ENCODE measurements at regions not wholly inside any gene's neighbourhood (a gene's known extent, or its start where the extent isn't known, plus 50 kb on each side); places are given as distances from the start of the nearest gene placed in this dataset.
"Not testable (repeated sequence)": the region's sequence is repeated elsewhere in the genome, so short reads cannot be mapped to it uniquely, and the experiment has no call there.

DNA sequence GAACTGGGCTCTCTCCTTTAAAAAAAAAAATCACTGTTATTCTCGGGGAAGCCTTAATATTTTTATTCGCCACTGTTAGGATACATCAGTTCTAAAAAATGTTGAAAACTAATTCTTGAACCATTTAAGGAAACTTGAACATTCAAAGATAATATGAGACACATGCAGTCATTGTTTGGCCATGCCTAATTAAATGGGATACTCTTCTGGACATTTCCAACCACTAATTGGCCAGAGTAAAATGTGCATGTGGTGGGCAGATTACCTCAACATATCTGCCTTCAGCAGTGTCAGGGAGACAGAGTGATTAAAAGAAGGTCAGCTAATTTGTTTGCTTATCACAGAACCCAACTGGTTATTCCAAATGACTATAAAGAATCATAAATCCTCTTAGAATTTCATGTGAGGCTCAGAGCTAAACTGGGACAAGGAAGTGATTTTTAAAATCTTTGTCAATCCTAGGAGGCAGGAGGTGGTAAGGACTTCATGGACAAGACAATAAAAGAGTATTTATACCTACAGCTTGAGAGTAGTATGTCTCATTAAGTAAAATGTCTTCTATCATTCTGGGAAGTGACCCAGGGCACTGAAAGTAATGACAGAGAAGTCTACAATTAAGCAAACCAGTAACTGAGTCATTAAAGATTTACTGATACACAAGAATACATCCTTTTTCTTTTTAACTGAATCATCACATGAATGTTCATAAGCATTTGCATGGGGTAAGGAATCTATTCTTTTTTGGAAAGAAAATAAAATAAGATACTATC, 242.9 kb upstream of the TRPM3 start:
- no peak for DNase-seq (ENCODE audit: low read depth)

DNA sequence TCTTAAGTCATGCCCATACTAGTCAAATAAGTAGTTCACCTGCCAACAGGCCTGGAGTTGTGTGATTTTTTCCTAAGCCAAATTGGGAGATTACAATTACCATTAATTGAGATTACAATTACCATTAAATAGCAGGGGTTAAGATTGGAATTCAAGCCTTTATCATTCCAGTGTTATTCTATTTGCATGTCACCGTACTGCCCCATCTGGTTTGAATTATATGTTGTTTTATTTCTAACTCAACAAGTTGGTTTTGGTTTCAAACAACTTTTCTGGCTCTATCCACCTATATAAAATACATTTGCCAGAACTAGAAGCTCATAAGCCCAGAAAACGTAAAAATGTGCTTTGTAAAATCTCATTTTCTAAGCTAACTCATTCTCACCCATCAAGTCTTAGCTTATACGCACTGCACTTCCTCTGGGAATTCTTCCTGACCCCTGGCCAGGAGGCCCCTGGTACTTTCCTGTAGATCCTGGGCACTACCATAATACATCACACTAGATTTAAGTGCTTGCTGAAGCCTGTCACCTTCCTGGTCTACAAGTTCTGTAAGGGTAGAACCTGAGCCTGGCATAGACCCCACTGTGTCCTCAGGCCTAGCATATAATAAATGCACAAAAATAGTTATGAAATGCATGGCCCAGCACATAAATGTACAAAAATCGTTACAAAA, 242.0 kb upstream of the TRPM3 start:
- no peak for DNase-seq (ENCODE audit: low read depth)

DNA sequence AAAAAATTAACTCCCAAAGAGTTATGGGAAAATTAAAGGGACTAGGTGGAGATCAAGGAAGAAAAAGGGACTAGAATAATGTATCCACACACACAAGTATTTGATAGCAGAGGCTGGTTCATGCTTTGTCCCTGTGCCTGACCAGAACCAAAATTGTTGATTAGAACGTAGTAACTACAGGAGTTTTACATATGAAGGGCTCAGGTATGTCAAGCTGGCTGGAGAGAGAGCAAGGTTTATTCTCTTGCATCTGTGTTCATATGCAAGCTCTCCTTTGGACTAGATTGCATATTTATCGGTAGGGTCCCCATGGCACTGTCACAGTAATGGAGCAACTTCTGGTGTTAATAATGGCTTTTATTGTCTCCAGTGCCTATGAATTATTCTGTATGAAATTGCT, 239.9 kb upstream of the TRPM3 start:
- no peak for DNase-seq (ENCODE audit: low read depth)

DNA sequence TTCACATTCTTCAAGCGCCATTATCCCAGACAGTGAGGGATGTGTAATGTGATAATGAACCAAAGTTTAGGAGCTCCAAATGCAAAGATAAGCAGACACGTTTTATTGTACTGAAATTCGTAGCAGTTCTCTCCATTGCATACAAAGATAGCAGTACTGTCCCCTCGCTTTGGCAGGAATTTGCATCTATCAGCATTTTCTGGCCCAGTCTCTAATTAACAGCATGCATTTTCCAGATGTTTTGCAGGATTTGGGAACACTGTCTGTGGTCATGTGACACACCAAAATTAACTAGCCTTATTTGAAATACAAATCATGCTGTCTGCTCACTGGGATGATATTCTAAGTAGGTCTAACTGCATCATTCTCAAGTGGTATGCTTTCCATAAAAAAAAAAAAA, 235.9 kb upstream of the TRPM3 start:
- no peak for DNase-seq (ENCODE audit: low read depth)

DNA sequence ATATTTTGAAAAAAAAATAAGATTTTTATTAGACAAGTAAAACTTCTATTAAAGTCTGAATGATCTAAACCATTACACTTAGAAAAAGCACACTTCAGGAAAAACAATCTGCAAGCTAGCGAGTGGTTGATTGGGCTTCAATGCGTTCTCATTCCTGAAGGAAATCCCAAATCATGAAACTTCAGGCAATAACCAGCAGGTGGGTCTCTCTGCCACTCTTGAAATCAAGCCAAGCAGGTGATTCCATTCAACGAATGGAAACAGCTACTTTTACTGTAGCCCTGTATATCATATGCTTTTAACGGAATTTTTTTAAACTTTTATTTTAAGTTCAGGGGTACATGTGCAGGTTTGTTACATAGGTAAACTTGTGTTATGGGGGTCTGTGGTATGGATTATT, 234.5 kb upstream of the TRPM3 start:
- DNase-seq (ENCODE audit: low read depth) = no peak

DNA sequence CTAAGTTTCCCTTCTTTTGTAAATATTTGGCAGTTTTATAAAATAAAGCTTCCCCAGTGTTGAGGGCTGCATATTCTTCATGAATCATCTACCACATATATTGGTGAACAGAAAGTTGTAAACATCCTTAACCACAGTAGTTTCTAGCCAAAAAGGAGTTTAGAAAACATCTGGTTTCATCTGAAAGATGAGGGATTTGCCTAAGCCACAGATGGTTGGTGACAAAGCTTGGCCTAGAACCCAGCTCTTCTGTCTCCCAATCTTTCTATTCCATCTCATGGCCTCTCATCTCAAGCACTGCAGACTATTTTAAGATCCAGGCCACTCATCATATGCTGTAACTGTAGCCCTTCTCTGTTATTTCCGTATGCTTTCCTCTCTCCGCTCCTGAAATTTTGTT, 232.3 kb upstream of the TRPM3 start:
- DNase-seq (ENCODE audit: low read depth) = no peak

DNA sequence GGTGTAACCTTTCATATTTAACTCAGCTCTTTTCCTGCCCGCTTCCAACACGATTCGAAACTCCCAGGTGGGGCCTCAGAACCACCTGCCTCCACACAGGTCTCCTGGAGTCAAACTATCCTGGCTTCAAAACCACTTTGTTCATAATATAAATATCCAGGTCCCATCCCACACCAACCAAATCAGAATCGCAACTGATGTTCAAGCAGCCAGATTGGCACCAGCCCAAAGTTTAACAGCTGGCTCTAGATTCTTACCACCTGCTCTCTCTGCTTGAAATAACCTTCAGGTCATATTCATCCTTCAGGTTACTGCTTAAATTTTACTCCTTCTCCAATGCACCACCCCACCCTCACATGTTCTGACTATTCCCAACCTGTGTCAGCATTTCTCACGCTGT, 231.4 kb upstream of the TRPM3 start:
- DNase-seq (ENCODE audit: low read depth) = no peak

DNA sequence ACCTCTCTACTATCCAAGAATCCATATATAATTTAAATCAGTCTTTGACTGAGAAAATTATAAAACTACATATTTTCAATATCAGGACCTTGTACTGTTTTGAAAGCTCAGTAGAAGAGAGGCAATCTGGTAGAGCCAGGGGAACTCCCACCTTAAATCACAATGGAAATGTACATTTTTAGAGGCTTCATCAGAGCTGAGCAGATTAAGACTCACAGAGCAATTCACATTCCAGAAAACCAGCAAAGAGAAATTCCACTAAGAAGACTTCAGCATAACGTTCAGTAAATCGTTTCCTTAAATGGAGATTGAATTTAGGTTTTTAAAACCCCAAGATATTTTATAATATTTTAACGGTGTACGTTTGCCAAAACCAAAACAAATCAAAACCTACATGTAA, 227.8 kb upstream of the TRPM3 start:
- DNase-seq (ENCODE audit: low read depth) = no peak

DNA sequence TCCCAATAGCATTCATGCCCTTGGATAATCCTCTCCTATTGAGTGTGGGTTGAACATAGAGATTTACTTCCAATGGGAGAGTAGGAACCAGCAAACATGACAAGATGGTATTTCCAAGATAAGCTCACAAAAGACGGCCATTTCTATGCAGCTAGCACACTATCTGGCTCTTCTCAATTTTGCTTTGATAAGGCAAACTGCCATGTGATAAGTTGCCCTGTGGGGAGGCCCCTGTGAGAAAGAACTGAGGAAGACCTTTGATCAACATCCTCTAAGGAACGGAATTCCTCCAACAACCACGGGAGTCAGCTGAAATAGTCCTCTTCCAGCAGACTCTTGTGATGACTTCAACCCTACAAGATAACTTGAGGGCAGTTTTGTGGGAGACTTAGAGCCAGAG, 211.9 kb upstream of the TRPM3 start:
- no peak for DNase-seq (ENCODE audit: low read depth)

DNA sequence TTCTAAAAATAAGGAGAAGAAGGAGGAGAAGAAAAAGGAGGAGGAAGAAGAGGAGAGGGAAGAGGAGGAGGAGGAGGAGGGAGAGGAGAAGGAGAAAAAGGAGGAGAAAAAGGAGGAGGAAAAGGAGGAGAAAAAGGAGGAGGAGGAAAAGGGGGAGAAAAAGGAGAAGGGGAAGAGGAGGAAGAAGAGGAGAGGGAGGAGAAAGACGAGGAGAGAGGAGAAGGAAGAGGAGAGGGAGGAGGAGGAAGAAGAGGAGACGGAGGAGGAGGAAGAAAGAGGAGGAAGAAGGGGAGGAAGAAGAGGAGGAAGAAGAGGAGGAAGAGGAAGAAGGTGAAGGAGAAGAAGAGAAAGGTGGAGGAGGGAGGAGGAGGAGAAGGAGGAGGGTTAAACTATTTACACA, 210.2 kb upstream of the TRPM3 start:
- no peak for DNase-seq (ENCODE audit: low read depth)

DNA sequence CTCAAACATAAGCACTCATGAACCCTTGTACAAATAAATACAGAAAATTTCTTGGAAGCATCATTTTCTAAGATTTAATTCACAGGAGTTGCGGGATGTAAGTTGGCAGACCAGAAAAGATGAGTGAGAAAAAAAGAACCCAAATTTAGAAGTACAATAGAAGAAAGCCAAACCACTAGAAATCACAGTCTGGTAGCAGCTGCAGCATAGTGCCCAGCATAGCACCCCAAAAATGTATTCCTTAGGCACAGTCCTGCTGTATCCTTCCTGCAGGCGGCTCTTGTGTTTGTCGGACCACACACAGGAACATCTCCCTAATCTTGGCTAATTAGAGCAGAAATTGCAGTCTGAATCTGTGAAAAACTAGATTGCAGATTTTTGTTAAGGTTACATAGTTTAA, 208.5 kb upstream of the TRPM3 start:
- DNase-seq (ENCODE audit: low read depth) = no peak

DNA sequence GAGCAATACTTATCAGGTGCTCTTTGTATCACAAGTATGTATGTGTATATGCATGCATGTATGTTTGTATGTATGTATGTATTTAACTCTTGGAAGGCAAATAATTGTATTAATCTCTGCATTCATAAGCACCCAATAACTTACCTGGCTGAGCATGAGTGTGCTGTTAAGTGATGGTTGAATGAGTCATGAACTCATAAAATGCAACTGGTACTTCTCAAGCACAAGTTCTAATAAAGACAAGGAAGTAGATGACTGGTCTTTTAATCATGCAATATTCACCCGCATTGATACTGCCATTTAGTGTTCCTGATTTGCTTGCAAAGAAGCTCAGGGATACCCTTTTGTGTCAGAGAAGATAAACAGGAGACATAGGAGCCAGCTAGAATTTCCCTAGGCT, 204.9 kb upstream of the TRPM3 start:
- no peak for DNase-seq (ENCODE audit: low read depth)

DNA sequence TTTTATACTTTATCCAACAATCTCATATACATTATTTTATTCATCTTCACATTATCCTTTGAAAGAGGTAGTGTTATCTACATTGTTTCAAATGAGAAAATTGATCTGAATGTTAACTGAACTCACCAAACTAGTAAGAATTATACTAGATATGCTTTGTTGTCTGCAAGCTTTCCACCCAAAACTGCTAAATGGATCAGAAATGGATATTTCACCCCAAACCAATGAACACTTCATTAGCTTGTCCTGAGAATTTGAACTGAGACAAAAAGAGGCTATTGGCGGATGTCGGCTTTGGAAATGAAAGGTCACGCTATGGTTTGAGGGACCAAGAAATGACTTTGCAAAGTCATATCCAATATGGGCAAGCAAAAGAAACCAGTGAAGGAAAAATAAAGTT, 201.9 kb upstream of the TRPM3 start:
- DNase-seq (ENCODE audit: low read depth) = no peak

DNA sequence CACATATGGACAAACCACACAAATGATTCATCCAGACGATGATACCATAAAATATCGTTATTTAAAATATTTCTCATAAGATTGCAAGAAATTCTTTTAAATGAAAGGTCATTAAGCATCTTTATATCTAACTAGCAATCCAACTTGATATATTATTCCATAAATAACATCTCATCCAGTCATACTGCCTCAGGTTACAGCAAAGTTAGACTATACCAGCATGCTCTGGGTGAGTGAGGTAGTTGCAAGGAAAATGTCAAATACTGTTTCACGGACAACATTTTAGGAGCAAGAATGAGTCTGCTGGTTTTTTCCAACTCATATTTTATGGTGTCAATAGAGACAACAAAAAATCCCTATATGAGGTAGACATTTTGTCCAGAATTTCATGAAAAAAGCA, 200.9 kb upstream of the TRPM3 start:
- no peak for DNase-seq (ENCODE audit: low read depth)

DNA sequence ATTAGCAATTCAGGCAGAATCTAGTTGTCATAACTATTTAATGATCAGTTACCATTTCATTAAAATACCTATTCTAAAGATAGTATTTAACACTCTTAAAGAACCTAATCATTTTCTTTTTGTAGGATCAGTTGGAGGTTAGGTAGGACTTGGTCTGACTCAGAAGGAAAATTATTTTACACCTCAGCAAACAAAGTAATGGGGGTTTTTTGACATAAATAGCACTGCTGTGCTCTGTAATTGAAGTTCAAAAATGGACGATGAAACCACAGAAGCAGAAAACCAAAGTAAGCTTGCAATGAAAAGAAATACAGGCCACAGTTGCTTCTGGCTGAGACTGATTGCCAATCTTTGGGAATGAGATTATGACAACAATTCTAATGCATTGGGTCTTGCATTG, 187.0 kb upstream of the TRPM3 start:
- DNase-seq (ENCODE audit: low read depth) = no peak

DNA sequence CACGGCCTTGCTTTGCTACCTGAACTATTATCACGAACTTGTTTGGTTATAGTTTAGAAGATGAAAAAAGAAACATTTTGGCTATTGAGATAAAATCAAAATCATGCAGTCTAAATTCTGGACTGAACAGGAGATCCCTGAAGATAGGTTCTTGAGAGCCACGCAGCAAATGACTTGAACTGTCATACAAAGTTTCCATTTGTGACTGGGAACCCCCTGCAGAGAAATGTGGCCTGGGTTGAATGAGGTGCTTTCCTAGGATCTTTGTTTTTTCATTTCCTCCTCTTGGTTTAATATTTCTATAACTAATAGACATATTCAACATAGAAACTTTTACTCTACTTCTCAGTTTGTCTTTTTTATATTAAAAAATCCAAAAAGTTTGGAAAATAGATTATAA, 184.7 kb upstream of the TRPM3 start:
- DNase-seq (ENCODE audit: low read depth) = no peak

DNA sequence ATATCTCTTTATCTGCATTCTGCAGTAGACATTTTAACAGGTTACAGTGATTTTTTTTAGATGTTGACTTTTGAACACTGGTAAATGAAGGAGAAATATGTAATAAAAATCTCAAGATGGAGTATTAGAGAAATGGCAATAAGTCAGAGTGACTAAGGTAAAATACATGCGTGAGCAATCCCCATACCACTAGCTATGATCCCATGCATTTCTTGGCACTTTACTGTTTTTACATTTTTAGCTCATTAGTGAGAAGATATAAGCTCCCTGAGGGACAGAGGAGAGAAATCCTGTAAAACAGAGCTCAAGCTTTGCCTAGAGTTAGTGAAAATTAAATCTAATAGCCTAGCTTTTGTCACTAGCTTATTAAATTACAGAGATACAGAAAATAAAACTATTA, 181.9 kb upstream of the TRPM3 start:
- DNase-seq (ENCODE audit: low read depth) = no peak

DNA sequence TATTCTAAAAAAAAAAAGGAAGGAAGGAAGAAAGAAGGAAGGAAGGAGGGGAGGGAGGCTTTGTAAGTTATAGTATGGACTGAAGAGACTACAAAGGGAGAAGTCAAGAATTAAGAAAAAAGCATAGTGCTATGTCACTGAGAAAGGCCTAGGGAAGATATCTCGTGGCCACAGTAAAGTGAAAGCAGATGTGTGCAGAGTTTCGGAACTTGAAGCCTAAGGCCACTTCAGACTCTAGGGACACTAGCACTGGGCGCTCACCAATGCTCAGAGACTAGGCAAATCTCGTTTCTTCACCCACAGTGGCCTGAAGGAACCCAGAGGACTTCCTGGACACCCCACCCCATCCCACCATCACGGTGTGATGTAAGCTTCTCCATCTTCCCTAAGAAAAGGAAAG, 181.4 kb upstream of the TRPM3 start:
- DNase-seq (ENCODE audit: low read depth) = no peak

DNA sequence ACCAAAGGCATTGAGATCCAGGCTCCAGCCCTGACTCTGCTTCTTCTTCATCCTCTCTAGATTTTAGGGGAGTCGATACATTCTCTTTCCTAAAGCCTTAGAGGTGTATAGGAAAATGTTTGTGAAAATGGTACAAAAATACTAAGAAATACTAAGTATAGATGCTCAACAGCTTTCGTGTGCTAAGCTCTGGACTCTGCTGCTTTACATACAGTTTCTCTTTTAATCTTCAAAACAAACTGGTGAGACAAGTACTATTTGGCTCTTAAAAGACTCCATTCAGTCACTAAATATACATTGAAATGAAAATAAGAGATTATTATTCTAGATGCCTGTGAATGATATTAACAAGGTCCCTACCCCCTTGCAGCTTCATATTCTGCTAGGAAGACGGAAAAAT, 174.5 kb upstream of the TRPM3 start:
- no peak for DNase-seq (ENCODE audit: low read depth)

DNA sequence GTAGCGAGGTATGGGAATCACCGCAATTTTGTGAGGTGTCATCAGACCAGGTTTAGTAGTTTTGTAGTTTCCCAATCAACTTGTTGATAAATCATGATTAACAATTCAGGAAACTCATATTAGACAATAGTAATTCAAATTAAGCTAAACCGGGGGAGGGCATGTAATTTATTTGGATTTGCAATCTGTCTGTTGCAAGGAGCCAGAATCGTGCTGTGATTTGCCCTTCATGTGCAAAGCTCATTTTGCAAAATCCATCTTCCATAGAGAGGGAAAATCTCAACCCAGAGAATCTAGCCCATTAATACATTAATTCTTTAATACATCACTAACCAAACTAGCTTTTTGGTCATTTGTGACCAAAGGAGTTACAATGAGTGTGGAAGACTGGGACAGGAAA, 164.7 kb upstream of the TRPM3 start:
- no peak for DNase-seq (ENCODE audit: low read depth)

DNA sequence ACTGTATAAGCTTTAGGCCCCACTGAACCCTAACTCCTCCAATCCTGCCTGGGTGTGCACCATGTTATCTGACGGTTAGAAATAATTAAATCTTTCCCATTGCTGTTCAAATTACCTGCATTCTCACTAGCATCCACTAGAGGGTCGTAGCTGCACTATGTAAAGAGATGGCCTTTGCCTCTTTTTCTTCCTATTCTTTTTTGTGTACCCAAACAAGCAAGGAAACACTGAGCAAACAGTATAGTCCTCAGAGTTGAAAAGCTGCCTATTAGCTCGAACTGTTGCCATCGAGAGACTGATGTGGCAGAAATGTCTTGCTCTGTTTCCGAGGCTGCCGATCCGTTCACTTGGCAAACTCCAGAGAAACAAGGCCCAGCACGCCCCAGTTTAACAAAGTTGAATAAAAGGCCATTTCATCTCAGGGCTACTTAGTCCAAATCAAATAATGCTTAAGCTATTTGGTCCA, 163.8 kb upstream of the TRPM3 start:
- DNase-seq (ENCODE audit: low read depth) = peak; percentile 4

DNA sequence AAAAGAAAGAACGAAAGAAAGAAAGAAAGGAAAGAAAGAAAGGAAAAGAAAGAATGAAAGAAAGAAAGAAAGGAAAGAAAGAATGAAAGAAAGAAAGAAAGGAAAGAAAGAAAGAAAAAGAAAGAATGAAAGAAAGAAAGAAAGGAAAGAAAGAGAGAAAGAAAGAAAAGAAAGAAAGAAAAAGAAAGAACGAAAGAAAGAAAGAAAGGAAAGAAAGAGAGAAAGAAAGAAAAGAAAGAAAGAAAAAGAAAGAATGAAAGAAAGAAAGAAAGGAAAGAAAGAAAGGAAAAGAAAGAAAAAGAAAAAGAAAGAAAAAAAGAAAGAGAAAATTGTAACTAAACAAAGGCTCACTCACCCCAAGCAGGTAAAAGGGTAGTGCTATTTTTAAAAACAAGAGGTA, 160.7 kb upstream of the TRPM3 start:
- DNase-seq (ENCODE audit: low read depth) = not testable (repeated sequence)

DNA sequence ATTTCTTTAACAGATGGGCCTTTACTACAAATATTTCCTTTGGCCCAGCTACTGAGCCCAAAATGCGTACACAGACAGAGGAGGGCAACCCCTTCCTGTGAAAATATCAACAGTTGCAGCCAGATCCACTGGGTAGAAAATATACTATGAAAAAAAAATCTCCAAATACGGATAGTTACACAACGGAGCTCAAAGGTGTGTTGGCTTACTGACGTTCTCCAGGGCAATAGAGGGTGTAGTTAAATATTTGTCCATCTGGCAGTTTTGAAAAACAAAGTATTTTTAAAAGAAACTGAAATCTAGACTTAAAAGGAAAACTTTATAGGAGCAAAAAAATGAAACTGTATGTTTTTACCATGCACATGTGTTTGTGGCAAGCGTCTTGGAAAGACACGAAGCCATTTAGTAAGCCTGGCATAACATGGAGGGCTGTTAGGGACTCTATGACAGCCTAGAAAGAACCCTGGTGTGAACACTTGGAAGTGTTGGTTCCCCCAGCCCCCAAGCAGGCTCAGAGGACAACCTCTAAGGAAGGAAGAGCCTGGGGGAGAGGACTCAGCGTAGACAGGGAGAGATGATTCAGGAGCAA, 157.8 kb upstream of the TRPM3 start:
- DNase-seq (ENCODE audit: low read depth) = no peak

DNA sequence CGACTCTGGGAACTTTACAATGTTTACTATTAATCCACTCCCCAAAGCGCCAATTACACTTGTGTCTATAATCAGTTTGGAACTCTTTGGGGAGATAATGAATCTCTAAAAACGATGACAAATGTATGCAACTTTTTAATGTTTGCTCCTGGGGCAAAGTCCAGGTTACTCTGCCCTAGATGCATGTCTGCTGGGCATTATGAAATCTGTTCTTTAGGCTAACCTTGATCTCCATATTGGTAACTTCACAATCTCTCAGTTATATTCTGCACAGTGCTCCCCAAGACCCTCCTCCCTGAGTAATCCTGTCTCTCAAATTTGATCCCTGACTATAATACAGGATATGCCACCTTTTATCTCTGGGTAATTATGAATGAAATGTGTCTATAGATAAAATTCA, 152.2 kb upstream of the TRPM3 start:
- DNase-seq (ENCODE audit: low read depth) = no peak
